Muscle of leg (tissue), 3 donors: ENCODE measurements at regions not wholly inside any gene's neighbourhood (a gene's known extent, or its start where the extent isn't known, plus 50 kb on each side); places are given as distances from the start of the nearest gene placed in this dataset.

Experiments
- DNase-seq: peaks from one replicate; pipeline ENCODE4 v3.0.0; 2013
- H3K27ac ChIP-seq: one replicate; pipeline ENCODE4 v1.5.1; 2013; ENCODE audit warnings: mild to moderate bottlenecking, low read length, control low read depth
- H3K27me3 ChIP-seq: one replicate; pipeline ENCODE4 v1.6.1; 2013; ENCODE audit warnings: low read length; ENCODE audit not compliant: control insufficient read depth, insufficient read depth
- H3K36me3 ChIP-seq: one replicate; pipeline ENCODE4 v1.6.1; 2013; ENCODE audit warnings: low read length; ENCODE audit not compliant: control insufficient read depth, insufficient read depth
- H3K4me1 ChIP-seq: one replicate; pipeline ENCODE4 v1.6.1; 2013; ENCODE audit warnings: low read length; ENCODE audit not compliant: control insufficient read depth, insufficient read depth
- H3K4me3 ChIP-seq: one replicate; pipeline ENCODE4 v1.5.1; 2013; ENCODE audit warnings: low read length, control low read depth
- H3K9me3 ChIP-seq: replicated peaks from 2 replicates; pipeline ENCODE4 v1.6.1; 2013; ENCODE audit warnings: low read depth, low read length; ENCODE audit not compliant: control insufficient read depth
- WGBS: methylation state at CpG from one replicate; pipeline ENCODE4 v1.1.5; 2013; ENCODE audit warnings: missing lambda C conversion rate; ENCODE audit not compliant: insufficient coverage; 5-methylcytosine and 5-hydroxymethylcytosine counted together

- H3K36me3 ChIP-seq = no peaks in the 10 kb centered on the region
- no peaks in the 10 kb centered on the region for H3K27me3 ChIP-seq
- WGBS = 0% methylated on average over 1 of the region's 4 CpGs
- DNase-seq = no peak
- H3K4me1 ChIP-seq = peaks cover 50% of the 10 kb centered on the region
- H3K27ac ChIP-seq = no peak overlapping the region
- H3K9me3 ChIP-seq = no peaks in the 10 kb centered on the region
- H3K4me3 ChIP-seq = no peak overlapping the region
These were observed 110.8 kb downstream of the DAD1 start for GRCh38 chr14:22478247-22478646.

- Histone ChIP-seq H3K4me3 (no peak overlapping the region), H3K27ac (no peak overlapping the region), H3K36me3 (no peaks in the 10 kb centered on the region), H3K9me3 (no peaks in the 10 kb centered on the region), H3K27me3 (no peaks in the 10 kb centered on the region), H3K4me1 (peaks cover 49% of the 10 kb centered on the region)
- 100% methylated on average over 2 of the region's 5 CpGs for WGBS
- DNase-seq = no peak
These were observed 111.3 kb downstream of the DAD1 start for GRCh38 chr14:22477569-22478194.

- H3K27ac ChIP-seq = no peak overlapping the region
- H3K4me1 ChIP-seq = peaks cover 46% of the 10 kb centered on the region
These were observed 112.1 kb downstream of the DAD1 start for GRCh38 chr14:22476887-22477286.

GRCh38 chr14:22476005-22476751, 112.8 kb downstream of the DAD1 start:
- Histone ChIP-seq H3K4me3 (no peak overlapping the region), H3K9me3 (no peaks in the 10 kb centered on the region), H3K36me3 (no peaks in the 10 kb centered on the region), H3K4me1 (peaks cover 46% of the 10 kb centered on the region), H3K27me3 (no peaks in the 10 kb centered on the region), H3K27ac (no peak overlapping the region)
- 100% methylated on average over 1 of the region's 5 CpGs for WGBS
- DNase-seq = no peak

More at GRCh38 chr14:22476887-22477286, 112.1 kb downstream of the DAD1 start:
- Histone ChIP-seq H3K9me3 (no peaks in the 10 kb centered on the region), H3K36me3 (no peaks in the 10 kb centered on the region), H3K4me3 (no peak overlapping the region), H3K27me3 (no peaks in the 10 kb centered on the region)
- DNase-seq = no peak
- no CpG with 5 or more reads among the region's 2 CpGs for WGBS

- Histone ChIP-seq H3K27me3 (no peaks in the 10 kb centered on the region), H3K27ac (no peak overlapping the region), H3K4me3 (no peak overlapping the region), H3K9me3 (no peaks in the 10 kb centered on the region), H3K4me1 (peaks cover 45% of the 10 kb centered on the region), H3K36me3 (no peaks in the 10 kb centered on the region)
- no peak for DNase-seq
- 58% methylated on average over 5 of the region's 6 CpGs for WGBS
These were observed 113.6 kb downstream of the DAD1 start for GRCh38 chr14:22475381-22475780.

GRCh38 chr14:22474730-22475351, 114.2 kb downstream of the DAD1 start:
- Histone ChIP-seq H3K27ac (no peak overlapping the region), H3K27me3 (no peaks in the 10 kb centered on the region), H3K36me3 (no peaks in the 10 kb centered on the region), H3K9me3 (no peaks in the 10 kb centered on the region), H3K4me1 (peaks cover 46% of the 10 kb centered on the region), H3K4me3 (no peak overlapping the region)
- DNase-seq = no peak
- 58% methylated on average over 2 of the region's 4 CpGs for WGBS

- H3K4me3 ChIP-seq = no peak overlapping the region
- no peaks in the 10 kb centered on the region for H3K36me3 ChIP-seq
- no peak overlapping the region for H3K27ac ChIP-seq
- H3K27me3 ChIP-seq = no peaks in the 10 kb centered on the region
- peak; percentile 64 for DNase-seq
- peaks cover 30% of the 10 kb centered on the region for H3K4me1 ChIP-seq
- H3K9me3 ChIP-seq = no peaks in the 10 kb centered on the region
- WGBS = 57% methylated on average over 4 of the region's 12 CpGs
These were observed 115.8 kb downstream of the DAD1 start for GRCh38 chr14:22472935-22473854.

GRCh38 chr14:22472466-22472865, 116.6 kb downstream of the DAD1 start:
- DNase-seq = no peak
- Histone ChIP-seq H3K27me3 (no peaks in the 10 kb centered on the region), H3K4me3 (no peak overlapping the region), H3K36me3 (no peaks in the 10 kb centered on the region), H3K4me1 (peaks cover 26% of the 10 kb centered on the region), H3K9me3 (no peaks in the 10 kb centered on the region), H3K27ac (no peak overlapping the region)
- WGBS = 70% methylated on average over 2 of the region's 2 CpGs

GRCh38 chr14:22471545-22472121, 117.4 kb downstream of the DAD1 start:
- peak; percentile 53 for DNase-seq
- 3% methylated on average over 4 of the region's 7 CpGs for WGBS
- no peaks in the 10 kb centered on the region for H3K9me3 ChIP-seq
- H3K4me1 ChIP-seq = peaks cover 26% of the 10 kb centered on the region
- H3K36me3 ChIP-seq = no peaks in the 10 kb centered on the region
- H3K27me3 ChIP-seq = no peaks in the 10 kb centered on the region
- H3K4me3 ChIP-seq = no peak overlapping the region
- H3K27ac ChIP-seq = no peak overlapping the region
